ENCODE measurements at regions not wholly inside any gene's neighbourhood (a gene's known extent, or its start where the extent isn't known, plus 50 kb on each side); places are given as distances from the start of the nearest gene placed in this dataset.

- TF ChIP-seq CTCF (IDR thresholded peaks at IDR 0.05) (no peak), POLR2A (IDR thresholded peaks at IDR 0.05) (no peak)
Observed at GRCh38 chr10:81071087-81071796, 533.5 kb downstream of the SH2D4B start.
